Loucy (cell line): ENCODE measurements at regions not wholly inside any gene's neighbourhood (a gene's known extent, or its start where the extent isn't known, plus 50 kb on each side); places are given as distances from the start of the nearest gene placed in this dataset.

Source experiments
- H2AFZ ChIP-seq: fragments of 200-600 bp; sonication (generic); 2 replicates; pipeline ENCODE4 v1.6.0; 2016; ENCODE audit warnings: antibody characterized with exemption, mild to moderate bottlenecking, low read length, moderate library complexity
- H3F3A ChIP-seq: fragments of 200-600 bp; 2 replicates; pipeline ENCODE4 v1.6.0; 2016; ENCODE audit warnings: antibody characterized with exemption, low read depth, mild to moderate bottlenecking
- H3K27me3 ChIP-seq: fragments of 200-600 bp; sonication (generic); 2 replicates; pipeline ENCODE4 v1.6.1; 2014; ENCODE audit warnings: low read length, mild to moderate bottlenecking; ENCODE audit not compliant: insufficient read depth, poor library complexity, severe bottlenecking
- H3K36me3 ChIP-seq: fragments of 200-600 bp; sonication (generic); 2 replicates; pipeline ENCODE4 v1.6.1; 2016; ENCODE audit warnings: low read length; ENCODE audit not compliant: insufficient read depth
- H3K4me1 ChIP-seq: fragments of 200-600 bp; sonication (generic); 2 replicates; pipeline ENCODE4 v1.5.1; 2014; ENCODE audit warnings: low read length, mild to moderate bottlenecking; ENCODE audit not compliant: insufficient read depth, poor library complexity, severe bottlenecking
- H3K4me2 ChIP-seq: fragments of 200-600 bp; sonication (generic); 2 replicates; pipeline ENCODE4 v1.6.0; 2014; ENCODE audit warnings: antibody characterized with exemption, low read length, low read depth, mild to moderate bottlenecking; ENCODE audit not compliant: poor library complexity, severe bottlenecking
- H3K4me3 ChIP-seq: fragments of 200-600 bp; sonication (generic); 2 replicates; pipeline ENCODE4 v1.5.1; 2014; ENCODE audit warnings: low read length, mild to moderate bottlenecking, mixed read lengths; ENCODE audit not compliant: poor library complexity, severe bottlenecking
- H3K79me2 ChIP-seq: fragments of 200-600 bp; sonication (generic); 2 replicates; pipeline ENCODE4 v1.6.1; 2014; ENCODE audit warnings: low read length; ENCODE audit not compliant: insufficient read depth
- H3K9ac ChIP-seq: fragments of 200-600 bp; sonication (generic); 2 replicates; pipeline ENCODE4 v1.6.0; 2014; ENCODE audit warnings: mild to moderate bottlenecking, low read depth, low read length, moderate library complexity; ENCODE audit not compliant: poor library complexity, severe bottlenecking
- H3K9me2 ChIP-seq: fragments of 200-600 bp; sonication (generic); replicated peaks from 2 replicates; pipeline ENCODE4 v1.6.1; 2016; ENCODE audit warnings: low read depth, low read length, mixed read lengths
- H3K9me3 ChIP-seq: fragments of 200-600 bp; sonication (generic); 2 replicates; pipeline ENCODE4 v1.6.1; 2014; ENCODE audit warnings: mild to moderate bottlenecking, antibody characterized with exemption, low read length, low read depth; ENCODE audit not compliant: insufficient read depth
- H4K20me1 ChIP-seq: fragments of 200-600 bp; sonication (generic); 2 replicates; pipeline ENCODE4 v1.6.0; 2014; ENCODE audit warnings: antibody characterized with exemption, low read length, mild to moderate bottlenecking; ENCODE audit not compliant: insufficient read depth, poor library complexity, severe bottlenecking
- CTCF ChIP-seq: fragments of 200-600 bp; sonication (generic); conservative IDR thresholded peaks from 2 replicates; pipeline ENCODE4 v1.5.1; 2014; ENCODE audit warnings: mild to moderate bottlenecking, antibody characterized with exemption, low read length
- EZH2phosphoT487 ChIP-seq: fragments of 200-600 bp; IDR thresholded peaks from 2 replicates; pipeline ENCODE4 v1.6.1; 2018; ENCODE audit warnings: antibody characterized with exemption, mild to moderate bottlenecking, moderate library complexity, borderline replicate concordance

DNA sequence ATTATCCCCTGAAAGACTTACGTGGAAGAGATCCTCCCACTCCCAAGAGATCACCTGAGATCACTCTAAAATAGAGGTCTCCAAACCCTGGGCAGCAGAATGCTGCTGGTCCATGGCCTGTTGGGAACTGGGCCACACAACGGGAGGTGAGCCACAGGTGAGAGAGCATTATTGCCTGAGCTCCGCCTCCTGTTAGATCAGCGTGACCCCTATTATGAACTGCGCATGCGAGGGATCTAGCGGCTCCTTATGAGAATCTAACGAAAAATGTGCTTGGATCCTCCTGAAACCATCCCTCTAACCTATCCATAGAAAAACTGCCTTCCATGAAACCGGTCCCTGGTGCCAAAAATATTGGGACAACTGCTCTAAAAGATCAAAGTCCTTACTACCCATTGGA, 1057.4 kb downstream of the EPHA7 start:
- Histone ChIP-seq H3K36me3 (no peaks in the 10 kb centered on the region), H3F3A (no peaks in the 10 kb centered on the region), H3K4me2 (no peak overlapping the region), H3K27me3 (no peaks in the 10 kb centered on the region), H3K79me2 (no peaks in the 10 kb centered on the region), H3K9me2 (no peaks in the 10 kb centered on the region), H4K20me1 (no peaks in the 10 kb centered on the region), H3K4me1 (no peaks in the 10 kb centered on the region), H3K9me3 (no peaks in the 10 kb centered on the region), H3K4me3 (no peak overlapping the region), H3K9ac (no peak overlapping the region), H2AFZ (no peak overlapping the region)
- TF ChIP-seq EZH2phosphoT487 (no peak), CTCF (no peak)

DNA sequence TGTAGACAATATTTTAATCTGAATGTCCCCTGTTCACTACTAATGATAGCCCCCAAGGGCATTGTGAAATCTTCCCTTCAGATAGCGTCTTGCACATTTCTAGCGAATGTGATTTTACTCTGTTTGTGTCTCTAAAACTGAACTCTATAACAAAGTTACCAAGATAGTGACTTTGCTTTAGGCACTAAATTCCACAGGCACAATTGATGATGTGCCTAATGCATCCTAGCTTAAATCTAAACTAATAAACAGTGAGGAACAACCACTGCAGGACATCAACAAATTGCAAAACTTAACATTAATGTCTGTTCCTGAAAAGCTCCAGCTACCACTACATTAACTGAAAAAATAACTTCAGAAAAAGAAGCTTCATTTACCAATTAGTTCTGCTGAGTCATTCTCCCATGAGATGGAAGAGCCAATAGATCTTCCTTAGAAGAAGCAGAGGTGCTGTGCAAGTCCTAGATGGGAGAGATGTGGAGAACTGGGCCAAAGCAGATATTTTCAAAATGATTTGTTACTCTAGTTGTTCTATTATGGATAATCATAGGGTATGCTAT, 1065.0 kb downstream of the EPHA7 start:
- Histone ChIP-seq H3K9me2 (no peaks in the 10 kb centered on the region), H3K9ac (no peak overlapping the region)
- TF ChIP-seq EZH2phosphoT487 (no peak), CTCF (no peak)

GRCh38 chr6:92352130-92352529, 1067.2 kb downstream of the EPHA7 start:
- Histone ChIP-seq H3K27me3 (no peaks in the 10 kb centered on the region), H4K20me1 (no peaks in the 10 kb centered on the region), H3K36me3 (no peaks in the 10 kb centered on the region), H3K9me3 (no peaks in the 10 kb centered on the region), H3K9me2 (no peaks in the 10 kb centered on the region), H3K9ac (no peak overlapping the region), H3K4me2 (no peak overlapping the region), H2AFZ (no peak overlapping the region), H3K4me3 (no peak overlapping the region), H3K4me1 (no peaks in the 10 kb centered on the region), H3F3A (no peaks in the 10 kb centered on the region), H3K79me2 (no peaks in the 10 kb centered on the region)
- TF ChIP-seq EZH2phosphoT487 (no peak), CTCF (no peak)

More for the DNA sequence above, 1065.0 kb downstream of the EPHA7 start:
- Histone ChIP-seq H3K9me3 (no peaks in the 10 kb centered on the region), H2AFZ (no peak overlapping the region), H3K4me2 (no peak overlapping the region), H3K4me1 (no peaks in the 10 kb centered on the region), H3F3A (no peaks in the 10 kb centered on the region), H3K4me3 (no peak overlapping the region), H3K79me2 (no peaks in the 10 kb centered on the region), H4K20me1 (no peaks in the 10 kb centered on the region), H3K36me3 (no peaks in the 10 kb centered on the region), H3K27me3 (no peaks in the 10 kb centered on the region)
